COLO668 (cell line): ENCODE measurements at regions not wholly inside any gene's neighbourhood (a gene's known extent, or its start where the extent isn't known, plus 50 kb on each side); places are given as distances from the start of the nearest gene placed in this dataset.

Experiments used
- DNase-seq: peaks from one replicate; lab custom pipeline; 2025; ENCODE audit not compliant: unreplicated experiment; lab: John Stamatoyannopoulos, UW

DNA sequence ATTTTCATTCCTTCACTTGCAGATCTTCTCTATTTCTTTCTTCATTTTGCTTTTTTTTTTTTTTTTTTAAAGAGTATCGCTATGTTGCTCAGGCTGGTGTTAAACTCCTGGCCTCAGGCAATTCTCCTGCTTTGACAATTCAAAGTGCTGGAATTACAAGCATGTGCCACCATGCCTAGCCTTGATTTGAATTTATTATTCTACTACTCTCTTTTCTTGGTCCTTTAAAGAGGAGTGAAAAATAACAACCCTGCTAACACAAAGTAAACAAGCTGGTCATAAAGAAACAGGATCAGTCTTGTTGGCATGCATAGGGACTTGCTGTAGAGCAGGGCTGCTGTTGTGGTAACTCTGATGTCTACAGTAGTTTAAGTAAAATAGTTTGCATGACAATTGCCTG is 1615.3 kb upstream of the ZEB2 start:
- DNase-seq, result no peak

GRCh38 chr2:146131785-146132184 is 1611.9 kb upstream of the ZEB2 start:
- no peak for DNase-seq

DNA sequence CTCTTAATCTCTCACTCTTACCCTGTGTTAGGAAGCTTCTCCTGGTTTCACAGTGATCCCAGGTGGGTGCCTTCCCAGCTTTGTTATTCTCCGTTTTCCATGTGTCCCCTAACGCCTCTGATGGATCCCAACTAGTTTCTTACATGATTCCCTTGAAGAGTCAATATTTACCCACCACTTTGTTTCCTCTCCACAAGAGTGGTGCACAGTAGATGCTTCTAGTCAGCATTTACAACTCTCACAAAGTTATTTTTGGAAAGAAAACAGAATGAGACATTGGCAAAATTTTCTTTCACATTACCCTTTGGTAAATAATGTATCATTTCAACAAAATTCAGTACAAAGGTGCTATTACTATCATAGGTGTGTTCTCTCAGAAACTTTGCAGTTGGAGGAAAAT is 1611.1 kb upstream of the ZEB2 start:
- DNase-seq, result no peak

DNA sequence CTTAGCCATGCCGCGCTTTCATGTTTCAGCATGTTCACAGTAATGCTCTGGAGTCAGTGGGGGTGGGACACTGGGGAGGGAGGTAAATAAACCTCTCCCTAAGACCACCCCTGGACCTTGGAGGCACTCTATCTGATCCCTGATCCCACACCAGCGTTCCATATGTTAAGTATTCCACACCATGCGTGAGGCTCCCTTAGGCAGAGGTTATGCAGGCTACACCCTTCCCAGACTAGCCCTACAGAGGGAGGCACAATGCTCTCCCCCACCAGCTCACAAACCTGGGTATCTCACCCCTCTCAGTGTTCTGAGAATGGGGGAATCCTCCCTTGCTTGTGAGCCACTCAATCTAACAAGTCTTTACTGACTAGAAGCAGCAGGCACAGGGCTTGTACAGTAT is 1610.4 kb upstream of the ZEB2 start:
- no peak for DNase-seq

GRCh38 chr2:146129231-146129630 is 1609.3 kb upstream of the ZEB2 start:
- no peak for DNase-seq

GRCh38 chr2:146128216-146128615 is 1608.3 kb upstream of the ZEB2 start:
- no peak for DNase-seq

DNA sequence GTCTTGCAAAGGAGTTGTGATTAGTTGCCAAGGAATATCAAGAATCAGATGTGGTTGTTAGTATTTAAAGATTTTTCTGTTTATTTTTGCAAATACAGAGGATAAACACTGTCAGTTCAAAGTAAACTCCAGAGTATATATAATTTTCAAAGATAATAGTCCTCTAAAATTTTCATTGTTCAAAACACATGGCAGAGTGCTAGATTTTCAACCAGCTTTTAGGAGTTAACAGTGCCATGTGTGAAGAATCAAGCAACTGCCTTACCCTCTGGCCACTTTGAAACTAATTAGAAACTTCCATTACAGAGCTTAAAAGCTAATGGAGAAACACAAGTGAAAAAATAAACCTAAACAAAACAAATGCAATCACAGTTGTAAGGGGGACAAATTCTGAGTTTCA is 1605.6 kb upstream of the ZEB2 start:
- no peak for DNase-seq

DNA sequence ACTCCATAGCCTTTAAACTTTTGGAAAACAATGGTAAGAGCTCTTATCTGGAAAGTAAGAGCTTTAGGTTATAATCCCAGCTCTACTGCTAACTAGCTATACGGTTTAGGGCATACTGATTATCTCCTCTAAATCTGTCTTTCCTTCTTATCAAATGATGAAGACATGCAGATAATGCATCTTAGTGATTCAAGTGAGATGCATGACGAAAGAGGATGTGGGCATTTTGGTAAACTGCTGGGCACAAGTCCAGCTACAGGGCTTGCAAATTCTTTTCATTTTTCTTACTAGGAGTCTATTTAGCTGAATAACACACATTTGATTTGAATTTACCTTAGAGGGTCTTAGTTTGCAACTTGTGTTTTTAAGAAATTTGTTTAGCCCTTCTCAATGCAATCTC is 1604.8 kb upstream of the ZEB2 start:
- no peak for DNase-seq

DNA sequence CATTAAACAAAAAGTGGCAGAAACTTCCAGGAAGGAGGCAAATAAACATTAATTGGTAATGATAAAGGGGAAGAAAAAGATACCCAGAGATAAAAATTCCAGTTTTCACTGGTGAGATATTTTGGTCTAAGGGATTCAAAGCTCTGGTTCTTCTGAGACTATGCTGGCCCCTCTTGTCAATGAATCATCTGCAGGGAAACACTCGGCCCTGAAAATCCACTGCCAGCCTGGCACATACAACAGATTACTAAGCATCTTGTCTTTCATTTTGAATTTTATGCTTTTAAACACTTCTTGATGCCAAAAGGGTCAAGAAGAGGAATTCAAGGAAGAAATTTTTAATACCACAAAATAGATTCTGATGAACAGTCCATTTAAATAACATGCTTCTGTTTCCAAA is 1603.8 kb upstream of the ZEB2 start:
- no peak for DNase-seq

- DNase-seq, result no peak
These were observed 1603.3 kb upstream of the ZEB2 start for GRCh38 chr2:146123256-146123655.

DNA sequence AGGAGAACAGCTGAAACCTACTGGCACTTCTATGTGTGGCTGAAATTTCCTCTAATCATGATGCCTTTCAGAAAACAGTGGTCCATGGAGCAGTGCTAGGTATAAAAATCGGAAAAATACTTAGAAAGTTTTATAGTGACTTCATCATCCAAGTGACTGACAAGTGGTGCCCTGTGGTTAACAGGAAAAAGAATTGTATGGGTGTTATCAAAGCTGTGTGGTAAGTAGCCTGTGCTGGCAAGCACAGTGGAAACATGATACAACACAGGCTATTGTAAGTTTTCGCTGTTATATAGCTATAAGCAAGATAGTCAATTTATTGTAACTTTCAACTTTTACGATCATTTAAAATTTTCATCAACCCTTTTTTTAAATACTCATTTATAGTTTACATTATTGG is 1599.7 kb upstream of the ZEB2 start:
- DNase-seq, result no peak

DNA sequence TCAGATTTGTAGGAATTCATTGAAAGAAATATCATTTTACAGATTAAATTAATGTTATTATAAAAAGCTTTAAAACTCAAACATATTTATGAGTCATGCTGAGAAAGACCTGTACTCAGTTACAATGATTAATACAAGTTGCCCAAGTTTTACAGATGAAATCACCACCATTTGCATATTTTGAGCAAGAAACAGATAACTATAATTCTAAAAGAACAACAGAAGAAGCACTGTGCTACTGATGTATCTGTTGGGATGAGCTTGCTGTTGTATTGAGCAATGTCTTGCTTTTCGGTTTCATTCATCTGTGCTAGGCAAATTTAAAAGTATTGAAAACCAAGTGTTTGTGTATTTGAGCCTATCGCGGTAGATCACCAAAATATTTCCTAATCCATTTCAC is 1589.1 kb upstream of the ZEB2 start:
- no peak for DNase-seq

DNA sequence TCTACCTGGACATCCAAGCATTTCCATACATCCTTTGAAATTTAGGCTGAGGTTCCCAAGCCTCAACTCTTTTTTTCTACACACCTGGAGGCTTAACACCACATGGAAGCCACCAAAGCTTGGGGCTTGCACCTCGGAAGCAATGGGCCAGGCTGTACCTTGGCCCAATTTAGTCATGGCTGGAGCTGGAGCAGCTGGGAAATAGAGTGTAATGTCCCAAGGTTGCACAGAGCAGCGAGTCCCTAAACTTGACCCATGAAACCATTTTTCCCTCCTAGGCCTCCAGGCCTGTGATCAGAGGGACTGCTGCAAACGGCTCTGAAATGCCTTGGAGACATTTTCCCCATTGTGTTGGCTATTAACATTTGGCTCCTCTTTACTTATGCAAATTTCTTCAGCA is 1574.3 kb upstream of the ZEB2 start:
- no peak for DNase-seq

DNA sequence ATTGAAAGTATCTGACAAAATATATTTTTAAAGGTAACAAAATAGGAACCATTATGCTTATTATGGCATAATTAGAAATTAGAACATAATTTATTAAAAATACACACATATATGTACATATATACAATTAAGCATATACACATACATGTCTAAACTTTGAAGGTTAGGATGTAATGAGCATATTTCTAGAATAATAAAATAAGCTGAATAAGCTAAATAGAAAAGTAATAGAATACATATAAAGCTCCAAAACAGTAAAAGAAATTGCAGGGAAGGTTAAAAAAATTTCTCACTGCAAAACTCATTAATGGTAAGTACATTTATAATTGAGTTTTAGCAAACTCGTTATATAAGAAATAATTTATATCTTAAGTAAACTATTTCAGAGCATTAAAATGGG is 1561.5 kb upstream of the ZEB2 start:
- no peak for DNase-seq

GRCh38 chr2:146080925-146081324 is 1561.0 kb upstream of the ZEB2 start:
- no peak for DNase-seq

GRCh38 chr2:146079216-146079615 is 1559.3 kb upstream of the ZEB2 start:
- no peak for DNase-seq

DNA sequence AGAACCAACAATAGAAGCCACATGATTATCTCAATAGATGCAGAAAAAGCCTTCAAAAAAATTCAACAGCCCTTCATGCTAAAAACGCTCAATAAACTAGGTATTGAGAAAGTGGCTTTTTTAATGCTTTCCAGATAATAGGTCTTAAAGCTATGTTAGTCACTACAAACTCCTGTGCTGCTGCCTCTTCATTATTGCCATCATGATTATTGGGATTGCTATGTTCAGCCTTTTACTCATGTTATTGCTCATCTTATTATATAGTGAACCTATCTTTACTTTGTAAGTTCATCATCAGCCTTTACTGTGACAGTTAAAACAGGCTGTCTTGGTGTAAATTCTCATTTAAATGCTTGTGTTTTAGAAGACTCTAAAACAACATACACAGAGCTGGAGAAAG is 1557.2 kb upstream of the ZEB2 start:
- no peak for DNase-seq

- DNase-seq, result no peak
These were observed 1548.1 kb upstream of the ZEB2 start for GRCh38 chr2:146068051-146068450.

GRCh38 chr2:146048141-146048540 is 1528.2 kb upstream of the ZEB2 start:
- DNase-seq, result no peak

DNA sequence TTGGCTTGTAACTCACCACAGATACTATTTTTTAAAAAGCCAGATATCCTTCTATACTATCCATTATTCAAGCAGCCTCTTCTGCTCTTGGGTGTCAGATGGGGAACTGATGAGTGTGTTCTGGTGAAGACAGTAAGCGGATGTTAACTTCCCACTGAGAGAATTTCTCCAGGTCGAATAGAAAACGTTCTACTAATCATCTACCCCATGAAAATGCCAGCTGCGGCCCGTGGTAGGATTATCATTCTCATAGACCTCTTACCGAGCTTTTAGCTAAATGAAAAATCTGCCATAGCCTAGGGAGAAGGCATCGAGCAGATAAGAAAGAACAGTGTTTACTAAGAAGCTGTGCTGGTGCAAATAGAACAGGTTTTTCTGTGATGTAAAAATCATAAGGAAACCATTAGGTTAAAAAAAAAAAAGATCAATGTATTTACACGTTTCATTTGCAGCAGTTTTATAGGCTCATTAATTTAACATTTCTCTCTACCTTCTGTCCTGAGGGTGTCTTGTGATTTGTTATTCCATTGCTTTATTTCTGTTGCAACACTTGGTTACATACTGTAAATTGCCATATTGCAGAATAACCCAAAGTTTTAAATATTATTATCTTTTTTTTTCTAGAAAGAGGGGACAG is 1521.5 kb upstream of the ZEB2 start:
- no peak for DNase-seq

DNA sequence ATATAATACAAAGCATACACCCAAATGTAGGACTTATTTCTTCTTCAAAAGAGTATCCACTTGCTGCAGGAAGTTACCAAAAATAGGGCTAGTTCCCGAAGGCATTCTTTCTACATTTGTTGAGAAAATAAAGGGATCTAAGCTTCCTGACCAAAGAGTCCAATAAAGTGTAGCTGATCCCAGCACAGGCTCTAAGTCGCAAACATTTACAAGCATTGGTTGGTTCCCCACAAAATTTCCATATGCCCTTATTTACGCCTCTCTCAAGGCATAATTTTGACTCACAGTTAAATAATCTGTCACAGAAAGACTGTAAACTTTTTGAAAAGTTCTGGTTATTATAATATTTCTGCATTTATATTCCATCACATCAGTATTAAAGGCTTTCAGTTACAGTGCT is 1520.1 kb upstream of the ZEB2 start:
- DNase-seq, result no peak

- no peak for DNase-seq
These were observed 1518.1 kb upstream of the ZEB2 start for GRCh38 chr2:146038014-146038413.

- DNase-seq, result no peak
These were observed 1517.5 kb upstream of the ZEB2 start for GRCh38 chr2:146037334-146037870.
